HG03575 (cell line): ENCODE measurements at regions not wholly inside any gene's neighbourhood (a gene's known extent, or its start where the extent isn't known, plus 50 kb on each side); places are given as distances from the start of the nearest gene placed in this dataset.
"Not testable (repeated sequence)": the region's sequence is repeated elsewhere in the genome, so short reads cannot be mapped to it uniquely, and the experiment has no call there.

Experiments
- ATAC-seq: cut with Tn5 transposase; IDR thresholded peaks from one replicate; pipeline ENCODE4 v1.9.1; 2021; ENCODE audit not compliant: unreplicated experiment, insufficient number of reproducible peaks, low FRiP score; ENCODE audit errors: extremely low read depth

GRCh38 chr12:24366514-24366913 is 417.0 kb upstream of the SOX5 start:
- ATAC-seq = no peak

GRCh38 chr12:24364921-24365320 is 415.5 kb upstream of the SOX5 start:
- ATAC-seq = no peak

GRCh38 chr12:24363177-24363754 is 413.8 kb upstream of the SOX5 start:
- ATAC-seq = no peak

GRCh38 chr12:24361877-24362580 is 412.6 kb upstream of the SOX5 start:
- ATAC-seq = no peak

- ATAC-seq = no peak
Observed at GRCh38 chr12:24360907-24361306, 411.4 kb upstream of the SOX5 start.

- ATAC-seq = no peak
Observed at GRCh38 chr12:24360461-24360860, 411.0 kb upstream of the SOX5 start.

- no peak for ATAC-seq
Observed at GRCh38 chr12:24360057-24360456, 410.6 kb upstream of the SOX5 start.

- ATAC-seq = no peak
Observed at GRCh38 chr12:24359418-24359817, 409.9 kb upstream of the SOX5 start.

GRCh38 chr12:24356240-24356804 is 406.9 kb upstream of the SOX5 start:
- ATAC-seq = peak; percentile 77

GRCh38 chr12:24352363-24352762 is 402.9 kb upstream of the SOX5 start:
- ATAC-seq = no peak

- no peak for ATAC-seq
Observed at GRCh38 chr12:24349051-24349799, 399.8 kb upstream of the SOX5 start.

GRCh38 chr12:24348180-24348579 is 398.7 kb upstream of the SOX5 start:
- ATAC-seq = not testable (repeated sequence)

- ATAC-seq = no peak
Observed at GRCh38 chr12:24328261-24328660, 378.8 kb upstream of the SOX5 start.

GRCh38 chr12:24325331-24325730 is 375.9 kb upstream of the SOX5 start:
- ATAC-seq = no peak

- no peak for ATAC-seq
Observed at GRCh38 chr12:24307716-24308335, 358.4 kb upstream of the SOX5 start.

- ATAC-seq = no peak
Observed at GRCh38 chr12:24307153-24307552, 357.7 kb upstream of the SOX5 start.

- no peak for ATAC-seq
Observed at GRCh38 chr12:24306001-24306400, 356.5 kb upstream of the SOX5 start.

- no peak for ATAC-seq
Observed at GRCh38 chr12:24304285-24304684, 354.8 kb upstream of the SOX5 start.

GRCh38 chr12:24302708-24303107 is 353.2 kb upstream of the SOX5 start:
- no peak for ATAC-seq
